ENCODE measurements at regions not wholly inside any gene's neighbourhood (a gene's known extent, or its start where the extent isn't known, plus 50 kb on each side); places are given as distances from the start of the nearest gene placed in this dataset.
"Not testable (repeated sequence)": the region's sequence is repeated elsewhere in the genome, so short reads cannot be mapped to it uniquely, and the experiment has no call there.

- DNase-seq, result no peak
Observed at GRCh38 chr7:46091071-46091470, 170.0 kb upstream of the IGFBP3 start.

GRCh38 chr7:46089281-46089680 lies 168.2 kb upstream of the IGFBP3 start:
- no peak for DNase-seq

GRCh38 chr7:46088486-46088885 lies 167.4 kb upstream of the IGFBP3 start:
- not testable (repeated sequence) for DNase-seq

GRCh38 chr7:46080595-46081159 lies 159.6 kb upstream of the IGFBP3 start:
- DNase-seq, result no peak

GRCh38 chr7:46079421-46079820 lies 158.3 kb upstream of the IGFBP3 start:
- DNase-seq, result no peak

GRCh38 chr7:46076527-46076926 lies 155.5 kb upstream of the IGFBP3 start:
- DNase-seq, result no peak

- DNase-seq, result no peak
Observed at GRCh38 chr7:46072722-46073121, 151.7 kb upstream of the IGFBP3 start.

- no peak for DNase-seq
Observed at GRCh38 chr7:46071601-46072000, 150.5 kb upstream of the IGFBP3 start.

GRCh38 chr7:46071076-46071475 lies 150.0 kb upstream of the IGFBP3 start:
- DNase-seq, result no peak

GRCh38 chr7:46068159-46068558 lies 147.1 kb upstream of the IGFBP3 start:
- no peak for DNase-seq

GRCh38 chr7:46059308-46060020 lies 138.4 kb upstream of the IGFBP3 start:
- no peak for DNase-seq

- DNase-seq, result no peak
Observed at GRCh38 chr7:46058086-46058823, 137.2 kb upstream of the IGFBP3 start.

GRCh38 chr7:46054915-46055314 lies 133.8 kb upstream of the IGFBP3 start:
- no peak for DNase-seq

GRCh38 chr7:46054272-46054671 lies 133.2 kb upstream of the IGFBP3 start:
- no peak for DNase-seq

GRCh38 chr7:46047581-46047980 lies 126.5 kb upstream of the IGFBP3 start:
- DNase-seq, result no peak

- not testable (repeated sequence) for DNase-seq
Observed at GRCh38 chr7:46043338-46043737, 122.3 kb upstream of the IGFBP3 start.

GRCh38 chr7:46039813-46040212 lies 118.7 kb upstream of the IGFBP3 start:
- DNase-seq, result not testable (repeated sequence)

- no peak for DNase-seq
Observed at GRCh38 chr7:46035166-46035565, 114.1 kb upstream of the IGFBP3 start.

- DNase-seq, result no peak
Observed at GRCh38 chr7:46034056-46034768, 113.1 kb upstream of the IGFBP3 start.

GRCh38 chr7:46033592-46033991 lies 112.5 kb upstream of the IGFBP3 start:
- no peak for DNase-seq

GRCh38 chr7:46032942-46033341 lies 111.9 kb upstream of the IGFBP3 start:
- DNase-seq, result no peak

- no peak for DNase-seq
Observed at GRCh38 chr7:46032353-46032752, 111.3 kb upstream of the IGFBP3 start.

GRCh38 chr7:46029111-46029704 lies 108.1 kb upstream of the IGFBP3 start:
- DNase-seq, result no peak

Measured in CD4-positive, alpha-beta T cell treated with Interleukin-1 beta for 1 hour (primary cell).